CD14-positive monocyte (primary cell): ENCODE measurements at regions not wholly inside any gene's neighbourhood (a gene's known extent, or its start where the extent isn't known, plus 50 kb on each side); places are given as distances from the start of the nearest gene placed in this dataset.

Experiments
- DNase-seq, 3 donors: peaks; one replicate each; pipeline ENCODE4 v3.0.0-alpha.2; 2011 to 2022
- H2AFZ ChIP-seq: 2 replicates; pipeline ENCODE4 v1.6.0; 2012; ENCODE audit warnings: mild to moderate bottlenecking, low read depth, low read length, inconsistent platforms; ENCODE audit not compliant: insufficient read depth, poor library complexity, severe bottlenecking
- H3K27ac ChIP-seq, 2 donors: 1 replicate in 1 of 2; 2 replicates in 1 of 2; pipeline ENCODE4 v1.5.1; 2012 to 2013; ENCODE audit warnings: low read length in 2 of 2, control low read depth in 1 of 2, inconsistent platforms in 1 of 2, low read depth in 1 of 2, mild to moderate bottlenecking in 1 of 2
- H3K27me3 ChIP-seq, 2 donors: one replicate each; pipeline versions ENCODE4 v1.6.0 to v1.6.1; 2011 to 2013; ENCODE audit warnings: low read length in 2 of 2; ENCODE audit not compliant: control insufficient read depth in 2 of 2, insufficient read depth in 2 of 2
- H3K36me3 ChIP-seq, 2 donors: replicated peaks in 1 of 2; 1 replicate in 1 of 2; 2 replicates in 1 of 2; pipeline versions ENCODE4 v1.5.1 to v1.6.1; 2012 to 2013; ENCODE audit warnings: low read length in 2 of 2, control low read depth in 1 of 2, inconsistent platforms in 1 of 2, mild to moderate bottlenecking in 1 of 2; ENCODE audit not compliant: insufficient read depth in 2 of 2, control insufficient read depth in 1 of 2
- H3K4me1 ChIP-seq, 2 donors: 1 replicate in 1 of 2; 2 replicates in 1 of 2; pipeline versions ENCODE4 v1.5.1 to v1.6.1; 2012 to 2013; ENCODE audit warnings: low read length in 2 of 2, control low read depth in 1 of 2, inconsistent platforms in 1 of 2, mild to moderate bottlenecking in 1 of 2, moderate library complexity in 1 of 2; ENCODE audit not compliant: insufficient read depth in 2 of 2, control insufficient read depth in 1 of 2
- H3K4me2 ChIP-seq: replicated peaks from 2 replicates; pipeline ENCODE3; 2012; ENCODE audit warnings: low read length, moderate library complexity, mild to moderate bottlenecking; ENCODE audit not compliant: poor library complexity, severe bottlenecking; ENCODE audit errors: extremely low read depth
- H3K4me3 ChIP-seq, 3 experiments: fragments of 200-600 bp in 1 of 3; sonication (generic) in 1 of 3; replicated peaks in 1 of 3; 1 replicate in 2 of 3; 2 replicates in 1 of 3; pipeline ENCODE4 v1.5.1; 2011 to 2013; ENCODE audit warnings: low read length in 3 of 3, mild to moderate bottlenecking in 3 of 3, control low read depth in 2 of 3, low read depth in 2 of 3, inconsistent platforms in 1 of 3, moderate library complexity in 1 of 3
- H3K79me2 ChIP-seq: 2 replicates; pipeline ENCODE4 v1.6.0; 2012; ENCODE audit warnings: mild to moderate bottlenecking, control low read depth, inconsistent platforms, low read length, moderate library complexity; ENCODE audit not compliant: insufficient read depth
- H3K9ac ChIP-seq: 2 replicates; pipeline ENCODE4 v1.6.0; 2017; ENCODE audit warnings: low read length, mild to moderate bottlenecking; ENCODE audit not compliant: insufficient read depth, poor library complexity, severe bottlenecking
- H3K9me3 ChIP-seq, 2 donors: replicated peaks in 1 of 2; 1 replicate in 1 of 2; 2 replicates in 1 of 2; pipeline versions ENCODE4 v1.5.1 to v1.6.1; 2012 to 2013; ENCODE audit warnings: low read length in 2 of 2, control low read depth in 1 of 2; ENCODE audit not compliant: control insufficient read depth in 1 of 2, insufficient read depth in 1 of 2
- H4K20me1 ChIP-seq: 2 replicates; pipeline ENCODE4 v1.6.0; 2012; ENCODE audit warnings: mild to moderate bottlenecking, low read length, control low read depth, moderate library complexity; ENCODE audit not compliant: insufficient read depth
- H3K27ac Mint-ChIP-seq, 7 donors: one replicate each; pipeline ENCODE4 v1.8.0; 2020; ENCODE audit warnings: mild to moderate bottlenecking in 7 of 7, mixed read lengths in 7 of 7, moderate library complexity in 6 of 7, inconsistent platforms in 2 of 7
- H3K27me3 Mint-ChIP-seq, 3 donors: one replicate each; pipeline ENCODE4 v1.8.0; 2021 to 2022; ENCODE audit warnings: low read depth in 3 of 3, mild to moderate bottlenecking in 3 of 3, mixed read lengths in 3 of 3, moderate library complexity in 3 of 3, inconsistent platforms in 1 of 3
- H3K36me3 Mint-ChIP-seq, 2 donors: one replicate each; pipeline ENCODE4 v1.8.0; 2020; ENCODE audit warnings: mixed read lengths in 2 of 2, inconsistent platforms in 1 of 2, mild to moderate bottlenecking in 1 of 2
- H3K4me1 Mint-ChIP-seq: one replicate; pipeline ENCODE4 v1.8.0; 2020; ENCODE audit warnings: mild to moderate bottlenecking, mixed read lengths
- H3K4me3 Mint-ChIP-seq, 2 donors: one replicate each; pipeline ENCODE4 v1.8.0; 2020; ENCODE audit warnings: mild to moderate bottlenecking in 2 of 2, mixed read lengths in 2 of 2, moderate library complexity in 1 of 2
- H3K9me3 Mint-ChIP-seq, 7 donors: one replicate each; pipeline ENCODE4 v1.8.0; 2020 to 2022; ENCODE audit warnings: mixed read lengths in 7 of 7, mild to moderate bottlenecking in 6 of 7, moderate library complexity in 6 of 7, inconsistent platforms in 2 of 7
- WGBS: methylation state at CpG from one replicate; pipeline ENCODE4 v1.1.5; 2013; ENCODE audit warnings: missing lambda C conversion rate; ENCODE audit not compliant: insufficient coverage; 5-methylcytosine and 5-hydroxymethylcytosine counted together
- intact Hi-C, 2 donors: fragments of 100-400 bp; cut with micrococcal nuclease; formaldehyde crosslinking; loops; one replicate each; pipeline versions ENCODE4 v1.15.0 to v1.15.1; 2023
- TF ChIP-seq, protein P1 (sequence below): fragments of 200-600 bp; IDR thresholded peaks from one replicate; pipeline ENCODE4 v1.8.0; 2022; ENCODE audit warnings: antibody characterized with exemption, mild to moderate bottlenecking

DNA sequence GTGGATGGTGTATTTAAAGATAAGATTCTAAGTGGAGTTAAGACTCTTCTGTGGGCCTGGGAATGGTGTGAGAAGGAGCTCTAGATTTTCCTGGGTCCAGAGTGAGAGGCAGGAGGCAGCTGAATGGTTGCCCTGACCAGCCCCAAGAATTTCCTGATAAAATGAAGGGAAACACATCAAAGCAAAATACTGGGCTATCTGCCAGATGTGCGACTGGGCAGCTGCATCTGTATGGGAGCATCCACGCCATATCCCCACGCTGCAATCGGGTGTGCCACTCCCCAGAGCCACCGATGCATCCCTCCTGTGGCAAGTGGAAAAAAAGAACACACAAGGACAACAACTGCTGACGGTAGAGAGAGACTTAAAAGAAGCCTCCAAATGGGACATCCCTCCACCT lies 84.3 kb upstream of the COX10 start:
- Histone ChIP-seq H3K36me3 (no peaks in the 10 kb centered on the region), H3K27ac (no peak overlapping the region), H3K9me3 (no peaks in the 10 kb centered on the region), H3K9ac (no peak overlapping the region), H3K4me3 (no peak overlapping the region), H3K79me2 (no peaks in the 10 kb centered on the region), H3K27me3 (no peaks in the 10 kb centered on the region), H2AFZ (no peak overlapping the region), H3K4me2 (no peak overlapping the region), H4K20me1 (no peaks in the 10 kb centered on the region), H3K4me1 (no peaks in the 10 kb centered on the region)
- peaks cover 0 to 11% (median 2%) of the 10 kb centered on the region in 7 donors for H3K9me3 Mint-ChIP-seq
- no peak overlapping the region for H3K27ac Mint-ChIP-seq
- H3K4me3 Mint-ChIP-seq = peak overlapping the region in 1 of 2 donors; percentile 41
- intact Hi-C loops = no loop called here
- no peak for DNase-seq
- no peaks in the 10 kb centered on the region for H3K36me3 Mint-ChIP-seq
- TF ChIP-seq, protein P1, sequence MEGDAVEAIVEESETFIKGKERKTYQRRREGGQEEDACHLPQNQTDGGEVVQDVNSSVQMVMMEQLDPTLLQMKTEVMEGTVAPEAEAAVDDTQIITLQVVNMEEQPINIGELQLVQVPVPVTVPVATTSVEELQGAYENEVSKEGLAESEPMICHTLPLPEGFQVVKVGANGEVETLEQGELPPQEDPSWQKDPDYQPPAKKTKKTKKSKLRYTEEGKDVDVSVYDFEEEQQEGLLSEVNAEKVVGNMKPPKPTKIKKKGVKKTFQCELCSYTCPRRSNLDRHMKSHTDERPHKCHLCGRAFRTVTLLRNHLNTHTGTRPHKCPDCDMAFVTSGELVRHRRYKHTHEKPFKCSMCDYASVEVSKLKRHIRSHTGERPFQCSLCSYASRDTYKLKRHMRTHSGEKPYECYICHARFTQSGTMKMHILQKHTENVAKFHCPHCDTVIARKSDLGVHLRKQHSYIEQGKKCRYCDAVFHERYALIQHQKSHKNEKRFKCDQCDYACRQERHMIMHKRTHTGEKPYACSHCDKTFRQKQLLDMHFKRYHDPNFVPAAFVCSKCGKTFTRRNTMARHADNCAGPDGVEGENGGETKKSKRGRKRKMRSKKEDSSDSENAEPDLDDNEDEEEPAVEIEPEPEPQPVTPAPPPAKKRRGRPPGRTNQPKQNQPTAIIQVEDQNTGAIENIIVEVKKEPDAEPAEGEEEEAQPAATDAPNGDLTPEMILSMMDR = no peak
- H3K4me1 Mint-ChIP-seq = no peaks in the 10 kb centered on the region
- WGBS = 88% methylated on average over 6 of the region's 6 CpGs
- peaks cover 0 to 2% (median 0%) of the 10 kb centered on the region in 3 donors for H3K27me3 Mint-ChIP-seq

DNA sequence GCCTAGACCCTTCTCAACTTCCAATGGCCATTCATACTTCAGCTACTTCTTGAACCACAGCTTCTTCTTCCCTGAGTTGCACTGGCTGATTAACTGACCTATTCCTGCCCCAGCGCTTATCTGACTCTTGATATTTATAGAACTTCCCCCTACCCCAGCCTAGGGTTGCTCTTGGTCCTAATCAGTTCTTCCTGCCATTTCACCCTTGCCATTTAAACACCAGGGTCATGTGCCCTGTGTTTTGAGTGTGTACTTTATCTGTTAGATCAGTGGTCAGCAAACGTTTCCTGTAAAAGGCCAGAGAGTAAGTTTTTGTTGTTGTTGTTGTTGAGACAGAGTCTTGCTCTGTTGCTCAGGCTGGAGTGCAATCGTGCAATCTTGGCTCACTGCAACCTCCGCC lies 82.4 kb upstream of the COX10 start:
- no peaks in the 10 kb centered on the region for H3K36me3 ChIP-seq
- no peak for DNase-seq
- H3K4me2 ChIP-seq = no peak overlapping the region
- Mint-ChIP-seq H3K4me1 (no peaks in the 10 kb centered on the region), H3K9me3 (peaks cover 0 to 11% (median 2%) of the 10 kb centered on the region in 7 donors), H3K4me3 (no peak overlapping the region), H3K36me3 (no peaks in the 10 kb centered on the region), H3K27ac (no peak overlapping the region), H3K27me3 (peaks cover 0 to 2% (median 0%) of the 10 kb centered on the region in 3 donors)
- no peak overlapping the region for H3K4me3 ChIP-seq
- no peaks in the 10 kb centered on the region for H3K27me3 ChIP-seq
- TF ChIP-seq, protein P1 = no peak
- H3K79me2 ChIP-seq = no peaks in the 10 kb centered on the region
- H3K9ac ChIP-seq = no peak overlapping the region
- WGBS = 57% methylated on average over 1 of the region's 4 CpGs
- no peaks in the 10 kb centered on the region for H3K9me3 ChIP-seq
- intact Hi-C loops = no loop called here
- no peaks in the 10 kb centered on the region for H3K4me1 ChIP-seq
- H3K27ac ChIP-seq = no peak overlapping the region
- H4K20me1 ChIP-seq = no peaks in the 10 kb centered on the region
- H2AFZ ChIP-seq = no peak overlapping the region
